Ishikawa (cell line): ENCODE measurements at regions not wholly inside any gene's neighbourhood (a gene's known extent, or its start where the extent isn't known, plus 50 kb on each side); places are given as distances from the start of the nearest gene placed in this dataset.

ENCODE experiments used
- CEBPB ChIP-seq: IDR thresholded peaks from 2 replicates; pipeline ENCODE4 v1.6.1; 2012
- CREB1 ChIP-seq: IDR thresholded peaks from 2 replicates; pipeline ENCODE4 v1.6.1; 2012; ENCODE audit warnings: low read depth
- EGR1 ChIP-seq: IDR thresholded peaks from 2 replicates; pipeline ENCODE4 v1.6.1; 2012
- EP300 ChIP-seq: IDR thresholded peaks from 2 replicates; pipeline ENCODE4 v1.6.1; 2012; ENCODE audit warnings: borderline replicate concordance
- FOXM1 ChIP-seq: IDR thresholded peaks from 2 replicates; pipeline ENCODE4 v1.6.1; 2012; ENCODE audit warnings: low read depth, borderline replicate concordance
- MAX ChIP-seq: IDR thresholded peaks from 2 replicates; pipeline ENCODE4 v1.6.1; 2012
- NFIC ChIP-seq: IDR thresholded peaks from 2 replicates; pipeline ENCODE4 v1.6.1; 2012
- RAD21 ChIP-seq: IDR thresholded peaks from 2 replicates; pipeline ENCODE4 v1.6.1; 2012; ENCODE audit warnings: low read depth
- REST ChIP-seq: IDR thresholded peaks from 2 replicates; pipeline ENCODE4 v1.6.1; 2012; ENCODE audit warnings: low read depth, mild to moderate bottlenecking
- TAF1 ChIP-seq: IDR thresholded peaks from 2 replicates; pipeline ENCODE4 v1.6.1; 2012; ENCODE audit warnings: low read depth, mild to moderate bottlenecking
- TCF12 ChIP-seq: IDR thresholded peaks from 2 replicates; pipeline ENCODE4 v1.6.1; 2012; ENCODE audit warnings: low read depth
- TEAD4 ChIP-seq: IDR thresholded peaks from 2 replicates; pipeline ENCODE4 v1.6.1; 2012
- USF1 ChIP-seq: IDR thresholded peaks from 2 replicates; pipeline ENCODE4 v1.6.1; 2012
- YY1 ChIP-seq: IDR thresholded peaks from 2 replicates; pipeline ENCODE4 v1.6.1; 2012; ENCODE audit warnings: low read depth
- ZBTB7A ChIP-seq: IDR thresholded peaks from 2 replicates; pipeline ENCODE4 v1.6.1; 2012; ENCODE audit warnings: low read depth

DNA sequence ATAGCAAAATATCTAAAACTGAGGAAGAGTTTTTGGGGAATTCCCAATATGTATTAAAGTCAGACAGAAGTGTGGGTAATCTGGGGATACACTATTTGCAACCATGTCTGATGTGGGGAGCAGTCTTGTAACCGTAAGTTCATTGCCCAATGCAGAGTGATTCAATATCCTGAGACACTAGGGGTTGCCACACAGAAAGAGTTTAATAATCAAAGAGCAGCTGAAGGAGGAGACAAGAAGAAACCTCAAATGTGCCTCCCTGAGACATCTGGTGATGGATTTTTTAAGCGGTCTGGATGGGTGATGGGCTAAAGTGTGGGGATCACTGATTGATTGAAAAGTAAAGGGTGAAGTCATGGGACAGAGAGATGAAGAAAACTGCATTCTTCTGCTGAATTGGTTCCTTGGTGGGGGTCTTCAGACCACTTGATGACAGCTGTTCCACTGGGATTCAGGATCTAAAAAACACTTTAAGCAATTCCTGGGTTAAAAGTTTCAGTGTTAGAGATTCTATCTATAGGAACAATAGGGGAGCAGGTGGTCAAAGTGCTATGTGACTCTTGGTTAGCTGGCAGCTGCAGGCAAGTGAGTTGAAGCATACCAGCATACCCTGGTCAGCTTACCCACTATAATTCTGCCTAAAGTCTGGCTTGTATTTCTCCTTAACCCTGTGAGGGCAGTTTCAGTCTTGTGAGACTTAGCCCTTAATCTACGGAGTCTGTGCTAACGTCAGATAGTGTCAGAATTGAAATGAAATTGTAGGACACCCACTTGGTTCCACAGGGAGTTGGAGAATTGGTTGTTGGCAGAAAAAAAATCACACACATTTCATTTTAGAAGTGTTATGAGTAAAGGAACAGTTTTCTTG, 425.9 kb upstream of the TGFBR2 start:
- no peak for TF ChIP-seq CREB1
- no peak for TF ChIP-seq CEBPB
- TF ChIP-seq MAX = no peak
- TF ChIP-seq ZBTB7A = no peak
- no peak for TF ChIP-seq NFIC
- TF ChIP-seq EGR1 = no peak
- TF ChIP-seq TAF1 = no peak
- no peak for TF ChIP-seq EP300
- TF ChIP-seq TCF12 = no peak
- TF ChIP-seq RAD21 = no peak
- TF ChIP-seq TEAD4 = no peak
- TF ChIP-seq FOXM1 = no peak
- TF ChIP-seq REST = no peak
- TF ChIP-seq USF1 = no peak
- TF ChIP-seq YY1 = no peak

DNA sequence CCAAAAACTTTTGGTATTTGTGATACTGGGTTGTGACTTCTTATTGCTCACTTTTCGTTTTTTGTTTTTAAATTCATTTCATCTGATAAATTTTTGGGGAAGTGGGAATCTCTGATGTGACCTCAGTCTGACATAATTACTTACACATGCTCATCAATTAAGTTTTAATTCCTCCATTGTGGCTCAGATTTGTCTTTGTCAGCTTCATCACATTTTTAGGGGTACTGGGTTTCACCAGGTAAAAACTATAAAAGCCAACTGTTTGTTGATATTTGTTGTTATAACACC, 425.3 kb upstream of the TGFBR2 start:
- TF ChIP-seq EGR1 = no peak
- no peak for TF ChIP-seq FOXM1
- no peak for TF ChIP-seq TCF12
- TF ChIP-seq YY1 = no peak
- TF ChIP-seq CREB1 = no peak
- TF ChIP-seq REST = no peak
- no peak for TF ChIP-seq ZBTB7A
- no peak for TF ChIP-seq NFIC
- no peak for TF ChIP-seq EP300
- TF ChIP-seq CEBPB = no peak
- TF ChIP-seq RAD21 = no peak
- no peak for TF ChIP-seq MAX
- no peak for TF ChIP-seq TAF1
- no peak for TF ChIP-seq TEAD4

GRCh38 chr3:30181581-30181980, 424.8 kb upstream of the TGFBR2 start:
- TF ChIP-seq TEAD4 (no peak), ZBTB7A (no peak), EGR1 (no peak)

GRCh38 chr3:30183421-30183820, 423.0 kb upstream of the TGFBR2 start:
- TF ChIP-seq USF1 (no peak), NFIC (no peak), ZBTB7A (no peak), EGR1 (no peak), MAX (no peak), FOXM1 (no peak), TCF12 (no peak)

DNA sequence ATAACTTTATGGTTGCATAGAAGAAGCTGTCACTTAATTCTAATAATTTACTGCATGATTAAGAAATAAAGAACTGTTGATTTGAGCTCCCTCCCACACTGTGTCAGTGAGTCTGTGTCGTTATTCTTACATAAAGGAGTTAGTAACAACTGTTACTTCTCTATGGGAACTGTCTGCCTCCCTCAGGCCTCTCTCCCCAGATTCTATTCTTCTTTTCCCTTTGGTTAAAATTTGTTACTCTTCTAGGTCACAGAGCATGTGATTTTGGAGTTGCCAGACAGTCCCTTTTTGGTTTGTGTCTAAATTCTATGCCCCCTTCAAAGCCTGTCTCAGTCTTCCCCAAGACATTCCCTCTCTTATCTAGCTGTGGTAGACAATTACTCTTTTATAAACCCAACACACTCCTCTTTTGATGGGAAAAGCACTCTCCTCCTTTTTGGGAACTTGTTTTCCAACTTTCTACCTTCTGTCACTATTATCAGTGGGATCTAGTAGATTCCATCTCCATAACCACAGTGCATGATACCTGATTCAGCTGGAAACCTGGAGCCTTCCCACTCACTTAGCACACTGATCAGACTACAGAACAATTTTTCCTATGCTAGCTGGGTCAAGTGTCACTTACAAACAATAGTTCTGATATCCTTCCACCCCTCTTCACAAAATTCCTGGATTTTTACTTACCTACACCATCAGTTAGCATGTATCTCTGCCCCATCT, 422.1 kb upstream of the TGFBR2 start:
- TF ChIP-seq REST = no peak
- TF ChIP-seq CEBPB = no peak
- TF ChIP-seq TEAD4 = no peak
- no peak for TF ChIP-seq EP300
- TF ChIP-seq ZBTB7A = no peak
- no peak for TF ChIP-seq MAX
- TF ChIP-seq CREB1 = no peak
- no peak for TF ChIP-seq NFIC
- no peak for TF ChIP-seq TCF12
- no peak for TF ChIP-seq USF1
- TF ChIP-seq RAD21 = no peak
- no peak for TF ChIP-seq YY1
- TF ChIP-seq TAF1 = no peak
- TF ChIP-seq FOXM1 = no peak
- no peak for TF ChIP-seq EGR1
